GM12878 (cell line): ENCODE measurements at regions not wholly inside any gene's neighbourhood (a gene's known extent, or its start where the extent isn't known, plus 50 kb on each side); places are given as distances from the start of the nearest gene placed in this dataset.

Source experiments
- BACH1 ChIP-seq: fragments of 450-650 bp; IDR thresholded peaks from 2 replicates; pipeline ENCODE4 v1.6.1; 2017; ENCODE audit warnings: mild to moderate bottlenecking, borderline replicate concordance
- BHLHE40 ChIP-seq, 2 experiments: fragments of 450-650 bp in 1 of 2; IDR thresholded peaks; 2 replicates each; pipeline ENCODE4 v1.6.1; 2011 to 2017; ENCODE audit warnings: low read depth in 2 of 2, borderline replicate concordance in 1 of 2, improper control_type of control experiment in 1 of 2, low read length in 1 of 2, mild to moderate bottlenecking in 1 of 2
- EP300 ChIP-seq, 2 experiments: fragments of 150-350 bp in 1 of 2; IDR thresholded peaks; 2 replicates each; pipeline ENCODE4 v1.6.1; 2011 to 2012; ENCODE audit warnings: low read depth in 2 of 2, low read length in 2 of 2, borderline replicate concordance in 1 of 2, improper control_type of control experiment in 1 of 2, inconsistent platforms in 1 of 2; ENCODE audit not compliant: control insufficient read depth in 1 of 2
- FOXK2 ChIP-seq: fragments of 450-650 bp; IDR thresholded peaks from 2 replicates; pipeline ENCODE4 v1.6.1; 2017; ENCODE audit warnings: mild to moderate bottlenecking, moderate library complexity
- POLR2A ChIP-seq: IDR thresholded peaks from 2 replicates; pipeline ENCODE4 v1.6.1; 2011; ENCODE audit warnings: low read depth, mild to moderate bottlenecking, low read length
- POLR2AphosphoS5 ChIP-seq: IDR thresholded peaks from 2 replicates; pipeline ENCODE4 v1.6.1; 2011; ENCODE audit warnings: mild to moderate bottlenecking, low read length, inconsistent platforms
- SIN3A ChIP-seq: IDR thresholded peaks from 2 replicates; pipeline ENCODE4 v1.6.1; 2012; ENCODE audit warnings: low read depth, low read length, improper control_type of control experiment
- SRF ChIP-seq, 2 experiments: IDR thresholded peaks; 2 replicates each; pipeline ENCODE4 v1.6.1; 2011; ENCODE audit warnings: low read depth in 2 of 2, low read length in 2 of 2, mild to moderate bottlenecking in 1 of 2, moderate library complexity in 1 of 2
- ZNF274 ChIP-seq: IDR thresholded peaks from one replicate; pipeline ENCODE4 v1.8.0; 2011; ENCODE audit not compliant: insufficient read length, insufficient read depth
- TF ChIP-seq, protein P1 (sequence below): IDR thresholded peaks from 2 replicates; pipeline ENCODE4 v1.6.1; 2011; ENCODE audit warnings: low read depth, low read length, improper control_type of control experiment, borderline replicate concordance
- TF ChIP-seq, protein P2 (sequence below), 3 experiments: IDR thresholded peaks in 2 of 3; conservative IDR thresholded peaks in 1 of 3; 2 replicates each; pipeline ENCODE4 v1.5.1; 2011; ENCODE audit warnings: low read depth in 3 of 3, low read length in 3 of 3, mild to moderate bottlenecking in 3 of 3, control low read depth in 2 of 3, moderate library complexity in 2 of 3, inconsistent platforms in 1 of 3, mixed read lengths in 1 of 3; ENCODE audit not compliant: control insufficient read depth in 2 of 3, insufficient read depth in 1 of 3; ENCODE audit errors: extremely low read depth in 1 of 3

- TF ChIP-seq FOXK2 (no peak), ZNF274 (no peak), BHLHE40 (IDR thresholded peaks at IDR 0.05; ENCODE audit: borderline replicate concordance in 1 of 2, low read depth in 2 of 2, low read length in 1 of 2) (no peak), POLR2A (no peak), EP300 (IDR thresholded peaks at IDR 0.05; ENCODE audit: borderline replicate concordance in 1 of 2, control insufficient read depth in 1 of 2, low read depth in 2 of 2, low read length in 2 of 2) (no peak), BACH1 (no peak), POLR2AphosphoS5 (no peak), SIN3A (no peak), SRF (IDR thresholded peaks at IDR 0.05; ENCODE audit: low read depth in 2 of 2, low read length in 2 of 2) (no peak)
- TF ChIP-seq, protein P1, sequence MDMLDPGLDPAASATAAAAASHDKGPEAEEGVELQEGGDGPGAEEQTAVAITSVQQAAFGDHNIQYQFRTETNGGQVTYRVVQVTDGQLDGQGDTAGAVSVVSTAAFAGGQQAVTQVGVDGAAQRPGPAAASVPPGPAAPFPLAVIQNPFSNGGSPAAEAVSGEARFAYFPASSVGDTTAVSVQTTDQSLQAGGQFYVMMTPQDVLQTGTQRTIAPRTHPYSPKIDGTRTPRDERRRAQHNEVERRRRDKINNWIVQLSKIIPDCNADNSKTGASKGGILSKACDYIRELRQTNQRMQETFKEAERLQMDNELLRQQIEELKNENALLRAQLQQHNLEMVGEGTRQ: no peak
- TF ChIP-seq, protein P2, sequence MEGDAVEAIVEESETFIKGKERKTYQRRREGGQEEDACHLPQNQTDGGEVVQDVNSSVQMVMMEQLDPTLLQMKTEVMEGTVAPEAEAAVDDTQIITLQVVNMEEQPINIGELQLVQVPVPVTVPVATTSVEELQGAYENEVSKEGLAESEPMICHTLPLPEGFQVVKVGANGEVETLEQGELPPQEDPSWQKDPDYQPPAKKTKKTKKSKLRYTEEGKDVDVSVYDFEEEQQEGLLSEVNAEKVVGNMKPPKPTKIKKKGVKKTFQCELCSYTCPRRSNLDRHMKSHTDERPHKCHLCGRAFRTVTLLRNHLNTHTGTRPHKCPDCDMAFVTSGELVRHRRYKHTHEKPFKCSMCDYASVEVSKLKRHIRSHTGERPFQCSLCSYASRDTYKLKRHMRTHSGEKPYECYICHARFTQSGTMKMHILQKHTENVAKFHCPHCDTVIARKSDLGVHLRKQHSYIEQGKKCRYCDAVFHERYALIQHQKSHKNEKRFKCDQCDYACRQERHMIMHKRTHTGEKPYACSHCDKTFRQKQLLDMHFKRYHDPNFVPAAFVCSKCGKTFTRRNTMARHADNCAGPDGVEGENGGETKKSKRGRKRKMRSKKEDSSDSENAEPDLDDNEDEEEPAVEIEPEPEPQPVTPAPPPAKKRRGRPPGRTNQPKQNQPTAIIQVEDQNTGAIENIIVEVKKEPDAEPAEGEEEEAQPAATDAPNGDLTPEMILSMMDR (IDR thresholded peaks at IDR 0.05 in 2 of 3, conservative IDR thresholded peaks at IDR 0.05 in 1 of 3; ENCODE audit: control insufficient read depth in 2 of 3, extremely low read depth in 1 of 3, insufficient read depth in 1 of 3, low read depth in 3 of 3, low read length in 3 of 3): no peak
Measured at GRCh38 chr2:237194906-237195305, 109.2 kb downstream of the COPS8 start.
